Neural cell (in vitro differentiated cells): ENCODE measurements at regions not wholly inside any gene's neighbourhood (a gene's known extent, or its start where the extent isn't known, plus 50 kb on each side); places are given as distances from the start of the nearest gene placed in this dataset.

Source experiments
- CTCF ChIP-seq: fragments of 450-650 bp; IDR thresholded peaks from 2 replicates; pipeline ENCODE4 v1.5.1; 2014; ENCODE audit warnings: antibody characterized with exemption, mild to moderate bottlenecking, moderate library complexity; ENCODE audit not compliant: poor library complexity, severe bottlenecking
- EP300 ChIP-seq: fragments of 450-650 bp; conservative IDR thresholded peaks from 2 replicates; pipeline ENCODE4 v1.6.1; 2014; ENCODE audit warnings: antibody characterized with exemption, mild to moderate bottlenecking, moderate library complexity; ENCODE audit not compliant: poor library complexity, severe bottlenecking
- EZH2 ChIP-seq: fragments of 200-600, 300-800 bp; shearing (Covaris generic), sonication (generic); IDR thresholded peaks from 2 replicates; pipeline ENCODE4 v1.6.1; 2014; ENCODE audit warnings: antibody characterized with exemption, low read length, borderline replicate concordance, mild to moderate bottlenecking; ENCODE audit not compliant: insufficient read depth, poor library complexity, severe bottlenecking
- MXI1 ChIP-seq: fragments of 450-650 bp; conservative IDR thresholded peaks from 2 replicates; pipeline ENCODE4 v1.6.1; 2014; ENCODE audit warnings: antibody characterized with exemption, mild to moderate bottlenecking; ENCODE audit not compliant: poor library complexity, severe bottlenecking
- POLR2AphosphoS5 ChIP-seq: IDR thresholded peaks from 2 replicates; pipeline ENCODE4 v1.6.1; 2012
- RAD21 ChIP-seq: fragments of 450-650 bp; conservative IDR thresholded peaks from 2 replicates; pipeline ENCODE4 v1.6.1; 2014; ENCODE audit warnings: antibody characterized with exemption, mild to moderate bottlenecking, moderate library complexity
- TAF1 ChIP-seq: IDR thresholded peaks from 2 replicates; pipeline ENCODE4 v1.6.1; 2012; ENCODE audit warnings: low read depth

DNA sequence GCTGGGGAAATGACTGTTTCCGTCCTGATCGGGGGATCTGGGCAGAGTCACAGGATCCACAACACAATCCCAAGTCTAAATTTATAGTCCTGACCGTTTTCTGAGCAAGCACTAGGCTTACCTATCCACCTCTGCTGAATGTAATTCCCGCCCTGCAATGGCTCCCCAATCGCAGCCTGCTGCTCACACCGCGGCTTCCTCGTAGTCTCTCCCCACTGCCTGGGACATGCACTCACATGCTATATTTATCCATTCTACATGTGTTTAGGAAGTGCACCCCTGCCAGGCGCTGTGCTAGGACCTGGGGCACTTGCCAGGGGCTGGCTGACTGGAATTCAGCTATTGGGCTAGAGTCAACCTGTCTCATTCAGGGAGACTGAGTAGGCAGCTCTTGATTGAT is 246.6 kb upstream of the CSF3R start:
- TF ChIP-seq CTCF (no peak), EZH2 (no peak), EP300 (no peak), MXI1 (no peak), RAD21 (no peak), POLR2AphosphoS5 (no peak), TAF1 (no peak)
